Left colon (tissue), 2 donors: ENCODE measurements at regions not wholly inside any gene's neighbourhood (a gene's known extent, or its start where the extent isn't known, plus 50 kb on each side); places are given as distances from the start of the nearest gene placed in this dataset.

Source experiments
- ATAC-seq: fragments of 200-7000 bp; cut with Tn5 transposase; one replicate; pipeline ENCODE4 v1.9.1; 2020; ENCODE audit warnings: mild to moderate bottlenecking, moderate library complexity
- DNase-seq, 2 donors: peaks; one replicate each; pipeline ENCODE4 v3.0.0-alpha.2; 2020
- intact Hi-C, 2 donors: fragments of 100-400 bp; cut with DNase I in 1 of 2; cut with micrococcal nuclease in 1 of 2; formaldehyde crosslinking; loops; one replicate each; pipeline versions ENCODE4 v1.11.2 to v1.14.0; 2022; cut with DNase I, micrococcal nuclease
- donor health status: DM: no; HTN: no; CAD: no.
- donor health status: DM: yes; HTN: yes; CAD: no.

- intact Hi-C loops: no loop called here
- DNase-seq (no peak), ATAC-seq (no peak)
Measured at GRCh38 chr20:54405540-54405939, 69.9 kb upstream of the DOK5 start.

- ATAC-seq (no peak), DNase-seq (no peak)
- intact Hi-C loops: no loop called here
Measured at GRCh38 chr20:54407459-54407858, 67.9 kb upstream of the DOK5 start.

GRCh38 chr20:54415967-54416366 is 59.4 kb upstream of the DOK5 start:
- no peak for DNase-seq
- ATAC-seq: no peak
- intact Hi-C loops: no loop called here

- DNase-seq: no peak
- ATAC-seq: no peak
- intact Hi-C loops: no loop called here
Measured at GRCh38 chr20:54416770-54417169, 58.6 kb upstream of the DOK5 start.

GRCh38 chr20:54419531-54419930 is 55.9 kb upstream of the DOK5 start:
- intact Hi-C loops: no loop called here
- no peak for DNase-seq
- no peak for ATAC-seq
